Muscle of leg (tissue), 3 donors: ENCODE measurements at regions not wholly inside any gene's neighbourhood (a gene's known extent, or its start where the extent isn't known, plus 50 kb on each side); places are given as distances from the start of the nearest gene placed in this dataset.
"Not testable (repeated sequence)": the region's sequence is repeated elsewhere in the genome, so short reads cannot be mapped to it uniquely, and the experiment has no call there.

Experiments used
- DNase-seq: peaks from one replicate; pipeline ENCODE4 v3.0.0; 2013
- H3K27ac ChIP-seq: one replicate; pipeline ENCODE4 v1.5.1; 2013; ENCODE audit warnings: mild to moderate bottlenecking, low read length, control low read depth
- H3K27me3 ChIP-seq: one replicate; pipeline ENCODE4 v1.6.1; 2013; ENCODE audit warnings: low read length; ENCODE audit not compliant: control insufficient read depth, insufficient read depth
- H3K36me3 ChIP-seq: one replicate; pipeline ENCODE4 v1.6.1; 2013; ENCODE audit warnings: low read length; ENCODE audit not compliant: control insufficient read depth, insufficient read depth
- H3K4me1 ChIP-seq: one replicate; pipeline ENCODE4 v1.6.1; 2013; ENCODE audit warnings: low read length; ENCODE audit not compliant: control insufficient read depth, insufficient read depth
- H3K4me3 ChIP-seq: one replicate; pipeline ENCODE4 v1.5.1; 2013; ENCODE audit warnings: low read length, control low read depth
- H3K9me3 ChIP-seq: replicated peaks from 2 replicates; pipeline ENCODE4 v1.6.1; 2013; ENCODE audit warnings: low read depth, low read length; ENCODE audit not compliant: control insufficient read depth
- WGBS: methylation state at CpG from one replicate; pipeline ENCODE4 v1.1.5; 2013; ENCODE audit warnings: missing lambda C conversion rate; ENCODE audit not compliant: insufficient coverage; 5-methylcytosine and 5-hydroxymethylcytosine counted together

- peak overlapping the region; percentile 78 for H3K27ac ChIP-seq
- peak; percentile 76 for DNase-seq
- 79% methylated on average over 2 of the region's 5 CpGs for WGBS
- H3K9me3 ChIP-seq = no peaks in the 10 kb centered on the region
- H3K4me3 ChIP-seq = no peak overlapping the region
- H3K36me3 ChIP-seq = no peaks in the 10 kb centered on the region
- no peaks in the 10 kb centered on the region for H3K27me3 ChIP-seq
- H3K4me1 ChIP-seq = peaks cover 18% of the 10 kb centered on the region
These were observed 96.1 kb upstream of the CHD2 start for GRCh38 chr15:92803852-92804609.

- not testable (repeated sequence) for H3K36me3 ChIP-seq, DNase-seq, H3K4me3 ChIP-seq, H3K9me3 ChIP-seq, H3K27me3 ChIP-seq
- WGBS = 100% methylated on average over 1 of the region's 5 CpGs
- peak overlapping the region; percentile 78 for H3K27ac ChIP-seq
- peaks cover 19% of the 10 kb centered on the region for H3K4me1 ChIP-seq
These were observed 95.6 kb upstream of the CHD2 start for GRCh38 chr15:92804610-92804936.

- H3K27ac ChIP-seq = no peak overlapping the region
- WGBS = 91% methylated on average over 6 of the region's 10 CpGs
- H3K27me3 ChIP-seq = no peaks in the 10 kb centered on the region
- H3K4me1 ChIP-seq = peaks cover 24% of the 10 kb centered on the region
- no peak overlapping the region for H3K4me3 ChIP-seq
- H3K36me3 ChIP-seq = no peaks in the 10 kb centered on the region
- DNase-seq = no peak
- H3K9me3 ChIP-seq = no peaks in the 10 kb centered on the region
These were observed 94.9 kb upstream of the CHD2 start for GRCh38 chr15:92805080-92805690.

- WGBS = 94% methylated on average over 9 of the region's 11 CpGs
- not testable (repeated sequence) for DNase-seq, H3K27ac ChIP-seq, H3K4me3 ChIP-seq, H3K9me3 ChIP-seq, H3K36me3 ChIP-seq, H3K27me3 ChIP-seq
- peaks cover 31% of the 10 kb centered on the region for H3K4me1 ChIP-seq
These were observed 94.0 kb upstream of the CHD2 start for GRCh38 chr15:92806171-92806570.

- no peaks in the 10 kb centered on the region for H3K9me3 ChIP-seq
- H3K4me3 ChIP-seq = no peak overlapping the region
- no peaks in the 10 kb centered on the region for H3K27me3 ChIP-seq
- peaks cover 29% of the 10 kb centered on the region for H3K4me1 ChIP-seq
- 89% methylated on average over 5 of the region's 17 CpGs for WGBS
- H3K36me3 ChIP-seq = no peaks in the 10 kb centered on the region
- no peak for DNase-seq
- no peak overlapping the region for H3K27ac ChIP-seq
These were observed 93.4 kb upstream of the CHD2 start for GRCh38 chr15:92806763-92807162.

DNA sequence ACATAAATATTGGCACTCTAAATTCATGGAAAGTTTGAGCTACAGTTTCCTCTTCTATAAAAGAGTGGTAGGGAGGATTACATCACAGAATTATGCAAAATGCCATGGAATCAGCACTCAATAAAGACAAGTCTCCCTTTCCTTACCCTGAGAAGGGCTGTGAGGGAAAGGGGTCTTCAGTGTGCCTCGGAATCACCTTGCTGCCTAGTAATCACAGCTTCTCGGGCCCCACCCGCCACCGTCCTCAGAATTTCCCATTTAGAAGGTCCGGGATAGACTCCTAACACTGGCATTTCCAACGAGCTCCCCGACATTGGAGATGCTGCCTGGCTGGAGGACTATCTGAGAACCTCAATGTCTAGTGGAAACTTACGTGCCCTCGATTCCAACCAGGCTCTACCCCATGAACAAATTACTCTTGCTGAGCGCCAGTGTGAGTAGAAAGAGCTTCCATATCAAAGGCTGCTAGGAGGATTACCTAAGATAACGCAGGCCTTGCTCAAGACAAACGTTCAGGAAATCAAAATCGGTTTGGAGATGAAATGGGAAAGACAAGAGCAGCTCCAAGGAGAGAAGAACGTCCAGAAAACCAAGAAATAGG lies 92.1 kb upstream of the CHD2 start:
- H3K4me3 ChIP-seq = peak overlapping the region; percentile 59
- no peaks in the 10 kb centered on the region for H3K27me3 ChIP-seq
- peaks cover 31% of the 10 kb centered on the region for H3K4me1 ChIP-seq
- DNase-seq = peak; percentile 62
- peak overlapping the region; percentile 97 for H3K27ac ChIP-seq
- 67% methylated on average over 11 of the region's 14 CpGs for WGBS
- H3K36me3 ChIP-seq = no peaks in the 10 kb centered on the region
- no peaks in the 10 kb centered on the region for H3K9me3 ChIP-seq

GRCh38 chr15:92808598-92809063 lies 91.5 kb upstream of the CHD2 start:
- Histone ChIP-seq H3K4me3 (peak overlapping the region; percentile 59), H3K27me3 (no peaks in the 10 kb centered on the region), H3K27ac (peak overlapping the region; percentile 97), H3K9me3 (no peaks in the 10 kb centered on the region), H3K4me1 (peaks cover 31% of the 10 kb centered on the region), H3K36me3 (no peaks in the 10 kb centered on the region)
- DNase-seq = peak; percentile 73
- WGBS = 10% methylated on average over 17 of the region's 30 CpGs

DNA sequence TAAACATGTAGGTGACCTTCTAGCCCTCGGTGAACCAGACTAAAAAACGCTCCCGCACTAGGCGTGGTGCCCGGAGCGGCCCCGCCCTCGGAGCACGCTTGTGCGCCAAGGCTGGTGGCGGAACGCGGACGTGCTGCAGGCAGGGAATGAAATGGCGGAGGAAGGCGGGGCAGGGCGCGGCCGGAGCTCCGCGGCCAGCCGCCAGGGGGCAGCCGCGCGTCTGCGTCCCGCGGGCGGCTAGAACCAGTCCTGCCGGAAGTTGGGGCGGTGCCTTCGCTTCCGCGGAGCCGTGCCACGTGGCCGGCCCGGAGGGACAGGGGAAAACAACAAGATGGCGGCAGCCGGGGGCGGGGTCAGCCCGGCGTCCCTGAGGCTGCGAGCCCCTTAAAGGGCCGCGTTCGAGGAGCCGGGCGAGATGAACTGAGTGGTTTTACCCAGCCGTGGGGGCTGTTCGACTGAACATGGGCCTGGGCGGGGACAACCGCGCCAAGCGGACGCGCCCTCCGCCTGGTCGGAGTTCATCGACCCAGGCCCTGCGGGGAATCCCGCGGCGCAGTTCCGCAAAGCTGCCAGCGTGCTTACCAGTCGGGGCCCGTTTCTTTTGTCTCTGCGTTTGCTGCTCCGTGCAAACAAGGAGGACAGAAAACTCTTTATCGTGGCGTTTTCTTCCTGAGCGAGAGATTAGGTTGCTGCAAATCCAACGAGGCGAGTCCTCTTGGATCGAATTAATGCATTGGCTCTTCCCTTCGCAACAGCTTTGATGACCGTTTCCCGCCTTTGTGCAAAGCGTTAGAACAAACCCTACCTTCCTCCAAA lies 90.9 kb upstream of the CHD2 start:
- WGBS = 1% methylated on average over 76 of the region's 80 CpGs
- Histone ChIP-seq H3K36me3 (no peaks in the 10 kb centered on the region), H3K4me3 (peak overlapping the region; percentile 60), H3K27me3 (no peaks in the 10 kb centered on the region), H3K9me3 (no peaks in the 10 kb centered on the region), H3K27ac (peak overlapping the region; percentile 99), H3K4me1 (peaks cover 30% of the 10 kb centered on the region)
- peak; percentile 99 for DNase-seq

DNA sequence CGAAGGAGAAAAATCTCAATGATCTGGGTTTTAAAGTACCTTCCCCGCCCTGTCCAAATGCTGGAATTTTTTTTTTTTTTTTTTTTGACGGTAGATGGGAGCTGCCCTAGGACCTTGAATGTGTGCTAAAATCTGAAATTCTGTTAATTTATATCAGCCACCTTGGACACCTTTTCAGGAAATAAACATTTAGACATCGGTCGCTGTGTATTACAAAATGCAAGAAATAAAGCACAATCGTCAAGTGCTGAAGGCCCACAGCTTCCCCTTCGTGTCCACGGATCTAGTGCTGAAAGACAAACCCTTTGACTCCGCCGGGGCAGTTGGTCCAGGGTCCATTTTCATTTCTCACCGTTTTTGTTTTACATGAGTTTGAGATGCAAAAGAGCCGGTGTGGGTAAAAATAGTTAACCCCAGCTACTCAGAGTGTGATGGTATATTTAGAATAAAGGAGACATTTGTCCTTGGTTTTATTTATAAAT lies 90.2 kb upstream of the CHD2 start:
- 0% methylated on average over 4 of the region's 12 CpGs for WGBS

More for the DNA sequence above, 90.2 kb upstream of the CHD2 start:
- Histone ChIP-seq H3K4me1 (peaks cover 27% of the 10 kb centered on the region), H3K27ac (peak overlapping the region; percentile 99), H3K36me3 (no peaks in the 10 kb centered on the region), H3K27me3 (no peaks in the 10 kb centered on the region), H3K4me3 (peak overlapping the region; percentile 60), H3K9me3 (no peaks in the 10 kb centered on the region)
- DNase-seq = peak; percentile 89
